ENCODE measurements at regions not wholly inside any gene's neighbourhood (a gene's known extent, or its start where the extent isn't known, plus 50 kb on each side); places are given as distances from the start of the nearest gene placed in this dataset.

DNA sequence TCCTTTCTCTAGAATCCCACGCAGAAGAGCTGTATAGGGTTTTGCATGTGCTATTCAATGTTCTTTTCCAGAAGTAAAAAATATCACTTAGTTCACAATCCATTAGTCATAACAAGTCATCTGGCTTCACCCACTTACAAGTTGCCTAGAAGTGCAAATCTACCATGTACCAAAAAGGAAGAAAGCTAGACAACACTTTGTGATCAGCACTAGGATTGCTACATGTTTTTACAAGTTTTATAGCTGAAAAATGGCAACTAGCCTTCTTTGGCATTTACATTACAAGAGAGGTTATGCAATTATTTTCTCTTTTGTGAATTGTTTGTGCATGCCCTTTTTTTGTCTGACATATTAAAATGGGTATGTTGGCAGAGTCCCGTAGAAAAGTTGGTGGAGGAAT, 85.6 kb upstream of the PTPRK start:
- TF ChIP-seq POLR2A (IDR thresholded peaks at IDR 0.05): no peak
- TF ChIP-seq, protein P1, sequence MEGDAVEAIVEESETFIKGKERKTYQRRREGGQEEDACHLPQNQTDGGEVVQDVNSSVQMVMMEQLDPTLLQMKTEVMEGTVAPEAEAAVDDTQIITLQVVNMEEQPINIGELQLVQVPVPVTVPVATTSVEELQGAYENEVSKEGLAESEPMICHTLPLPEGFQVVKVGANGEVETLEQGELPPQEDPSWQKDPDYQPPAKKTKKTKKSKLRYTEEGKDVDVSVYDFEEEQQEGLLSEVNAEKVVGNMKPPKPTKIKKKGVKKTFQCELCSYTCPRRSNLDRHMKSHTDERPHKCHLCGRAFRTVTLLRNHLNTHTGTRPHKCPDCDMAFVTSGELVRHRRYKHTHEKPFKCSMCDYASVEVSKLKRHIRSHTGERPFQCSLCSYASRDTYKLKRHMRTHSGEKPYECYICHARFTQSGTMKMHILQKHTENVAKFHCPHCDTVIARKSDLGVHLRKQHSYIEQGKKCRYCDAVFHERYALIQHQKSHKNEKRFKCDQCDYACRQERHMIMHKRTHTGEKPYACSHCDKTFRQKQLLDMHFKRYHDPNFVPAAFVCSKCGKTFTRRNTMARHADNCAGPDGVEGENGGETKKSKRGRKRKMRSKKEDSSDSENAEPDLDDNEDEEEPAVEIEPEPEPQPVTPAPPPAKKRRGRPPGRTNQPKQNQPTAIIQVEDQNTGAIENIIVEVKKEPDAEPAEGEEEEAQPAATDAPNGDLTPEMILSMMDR (IDR thresholded peaks at IDR 0.05): no peak

Measured in thyroid gland (tissue), 4 donors.